H1 (cell line): ENCODE measurements at regions not wholly inside any gene's neighbourhood (a gene's known extent, or its start where the extent isn't known, plus 50 kb on each side); places are given as distances from the start of the nearest gene placed in this dataset.

Experiments
- CEBPB ChIP-seq: IDR thresholded peaks from 2 replicates; pipeline ENCODE4 v1.6.1; 2012; ENCODE audit warnings: low read depth, low read length
- SIN3A ChIP-seq, 2 experiments: IDR thresholded peaks in 1 of 2; conservative IDR thresholded peaks in 1 of 2; 2 replicates each; pipeline ENCODE4 v1.6.1; 2011 to 2012; ENCODE audit warnings: low read length in 2 of 2, improper control_type of control experiment in 1 of 2, low read depth in 1 of 2, mild to moderate bottlenecking in 1 of 2

DNA sequence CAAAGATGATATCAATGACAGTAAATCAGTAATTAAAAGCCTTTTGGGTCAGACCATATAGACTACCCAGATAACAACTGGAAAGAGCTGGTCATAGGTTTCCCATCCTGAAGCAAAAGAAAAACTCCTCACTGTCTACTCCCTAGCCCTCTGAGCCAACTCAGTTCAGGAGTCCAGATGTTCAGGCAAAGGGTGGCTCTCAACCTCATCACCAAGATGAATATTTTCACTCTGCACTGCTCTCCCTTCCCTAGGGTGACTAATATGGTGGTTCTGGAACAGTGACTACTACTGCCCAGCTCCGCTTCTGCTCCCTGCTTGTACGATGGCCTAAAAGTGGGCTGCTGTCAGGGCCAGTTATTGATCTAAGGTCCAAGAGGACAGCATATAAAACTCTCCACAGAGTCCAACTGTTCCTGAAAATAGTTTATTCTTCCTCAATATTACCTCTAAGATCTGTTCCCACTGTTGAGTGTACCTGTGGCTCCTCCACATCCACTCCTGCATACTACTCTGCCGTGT, 263.4 kb upstream of the SLC30A5 start (continued):
- TF ChIP-seq CEBPB (no peak), SIN3A (conservative IDR thresholded peaks at IDR 0.05 in 1 of 2, IDR thresholded peaks at IDR 0.05 in 1 of 2; ENCODE audit: low read depth in 1 of 2, low read length in 2 of 2) (no peak)
- TF ChIP-seq, all 59 proteins: peak for 0
